AG04450 (cell line): ENCODE measurements at regions not wholly inside any gene's neighbourhood (a gene's known extent, or its start where the extent isn't known, plus 50 kb on each side); places are given as distances from the start of the nearest gene placed in this dataset.

Experiments used
- CTCF ChIA-PET: fragments of 300-600, 350-600 bp; formaldehyde crosslinking; extraction: SDS; loops from one replicate; lab custom pipeline; 2022; ENCODE audit warnings: antibody characterized with exemption, inconsistent platforms; lab: Charles Lee
- POLR2A ChIA-PET: fragments of 350-600 bp; formaldehyde crosslinking; extraction: SDS; loops from one replicate; lab custom pipeline; 2021; ENCODE audit warnings: antibody characterized with exemption, inconsistent platforms; lab: Yijun Ruan, JAX
- DNase-seq: peaks from one replicate; pipeline ENCODE4 v3.0.0-alpha.2; 2011; ENCODE audit warnings: low read depth, low spot score
- H3K27ac ChIP-seq: one replicate; pipeline ENCODE4 v1.5.1; 2012; ENCODE audit warnings: low read depth, low read length, control low read depth
- H3K27me3 ChIP-seq: one replicate; pipeline ENCODE4 v1.6.0; 2012; ENCODE audit warnings: low read length; ENCODE audit not compliant: control insufficient read depth, insufficient read depth
- H3K4me3 ChIP-seq: 2 replicates; pipeline ENCODE4 v1.5.1; 2011; ENCODE audit warnings: mild to moderate bottlenecking, low read depth, low read length, control low read depth
- H3K9me3 ChIP-seq: 2 replicates; pipeline ENCODE4 v1.5.1; 2012; ENCODE audit warnings: low read length; ENCODE audit not compliant: control insufficient read depth, insufficient read depth
- TF ChIP-seq, protein P1 (sequence below): IDR thresholded peaks from 2 replicates; pipeline ENCODE4 v1.5.1; 2011; ENCODE audit warnings: low read depth, low read length, control low read depth, inconsistent platforms

GRCh38 chr3:104474011-104474410 lies 892.7 kb upstream of the ALCAM start:
- TF ChIP-seq, protein P1, sequence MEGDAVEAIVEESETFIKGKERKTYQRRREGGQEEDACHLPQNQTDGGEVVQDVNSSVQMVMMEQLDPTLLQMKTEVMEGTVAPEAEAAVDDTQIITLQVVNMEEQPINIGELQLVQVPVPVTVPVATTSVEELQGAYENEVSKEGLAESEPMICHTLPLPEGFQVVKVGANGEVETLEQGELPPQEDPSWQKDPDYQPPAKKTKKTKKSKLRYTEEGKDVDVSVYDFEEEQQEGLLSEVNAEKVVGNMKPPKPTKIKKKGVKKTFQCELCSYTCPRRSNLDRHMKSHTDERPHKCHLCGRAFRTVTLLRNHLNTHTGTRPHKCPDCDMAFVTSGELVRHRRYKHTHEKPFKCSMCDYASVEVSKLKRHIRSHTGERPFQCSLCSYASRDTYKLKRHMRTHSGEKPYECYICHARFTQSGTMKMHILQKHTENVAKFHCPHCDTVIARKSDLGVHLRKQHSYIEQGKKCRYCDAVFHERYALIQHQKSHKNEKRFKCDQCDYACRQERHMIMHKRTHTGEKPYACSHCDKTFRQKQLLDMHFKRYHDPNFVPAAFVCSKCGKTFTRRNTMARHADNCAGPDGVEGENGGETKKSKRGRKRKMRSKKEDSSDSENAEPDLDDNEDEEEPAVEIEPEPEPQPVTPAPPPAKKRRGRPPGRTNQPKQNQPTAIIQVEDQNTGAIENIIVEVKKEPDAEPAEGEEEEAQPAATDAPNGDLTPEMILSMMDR = no peak
- ChIA-PET POLR2A (no interaction called here), CTCF (no interaction called here)
- no peak overlapping the region for H3K4me3 ChIP-seq
- no peak for DNase-seq
- peaks cover 4% of the 10 kb centered on the region; the same call in 1 of the 2 replicates for H3K9me3 ChIP-seq
- H3K27ac ChIP-seq = no peak overlapping the region
- no peaks in the 10 kb centered on the region for H3K27me3 ChIP-seq

DNA sequence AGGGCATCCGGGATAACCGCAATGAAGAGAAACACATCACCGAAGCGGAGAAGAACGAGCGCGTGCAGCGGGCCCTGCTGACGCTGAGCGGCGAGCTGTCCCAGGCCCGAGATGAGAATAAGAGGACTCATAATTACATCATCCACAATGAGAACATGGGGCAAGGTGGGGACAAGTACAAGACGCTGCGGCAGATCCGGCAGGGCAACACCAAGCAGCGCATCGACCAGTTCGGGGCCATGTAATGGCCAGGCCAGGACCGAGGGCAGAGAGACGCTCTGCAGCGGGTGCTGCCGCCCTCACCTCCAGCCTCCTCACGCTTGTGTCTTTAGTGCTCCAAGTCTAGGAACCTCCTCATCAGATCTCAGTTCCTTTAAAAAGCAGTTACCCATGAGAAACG lies 863.7 kb upstream of the ALCAM start:
- Histone ChIP-seq H3K9me3 (no peaks in the 10 kb centered on the region; the same call in 1 of the 2 replicates), H3K27ac (no peak overlapping the region), H3K27me3 (no peaks in the 10 kb centered on the region), H3K4me3 (no peak overlapping the region)
- ChIA-PET CTCF (interaction anchor here (1.0 kb wide), 1 partner anchor 42 kb away, joined by 4 read pairs; no protein-coding TSS in a partner anchor), POLR2A (no interaction called here)
- no peak for DNase-seq
- TF ChIP-seq, protein P1 = no peak

GRCh38 chr3:104510131-104510849 lies 856.4 kb upstream of the ALCAM start:
- ChIA-PET CTCF (no interaction called here), POLR2A (no interaction called here)
- Histone ChIP-seq H3K27ac (no peak overlapping the region), H3K9me3 (no peaks in the 10 kb centered on the region), H3K4me3 (no peak overlapping the region), H3K27me3 (no peaks in the 10 kb centered on the region)
- no peak for DNase-seq
- TF ChIP-seq, protein P1 = no peak

DNA sequence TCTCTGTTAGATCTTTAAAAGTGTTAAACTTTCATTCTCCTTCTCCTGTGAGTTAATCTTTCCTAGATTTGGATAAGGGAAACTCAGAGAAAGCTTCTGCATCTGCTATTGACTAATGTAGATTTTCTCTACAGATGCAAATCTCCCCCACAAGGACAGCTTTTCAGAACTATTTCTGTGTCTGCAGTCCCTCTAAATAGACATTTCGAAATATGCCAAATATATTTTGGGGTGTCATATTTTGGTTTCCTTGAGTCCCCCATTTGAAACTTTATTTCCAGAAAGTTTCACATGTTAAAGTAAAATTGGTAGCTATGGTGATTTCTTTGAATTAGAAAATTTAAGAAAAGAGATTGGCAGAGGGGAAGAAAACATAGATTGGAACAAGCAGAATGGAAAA lies 852.3 kb upstream of the ALCAM start:
- Histone ChIP-seq H3K4me3 (no peak overlapping the region), H3K27me3 (no peaks in the 10 kb centered on the region), H3K9me3 (no peaks in the 10 kb centered on the region), H3K27ac (no peak overlapping the region)
- DNase-seq = no peak
- POLR2A ChIA-PET = no interaction called here
- CTCF ChIA-PET = no interaction called here
- TF ChIP-seq, protein P1 = no peak

DNA sequence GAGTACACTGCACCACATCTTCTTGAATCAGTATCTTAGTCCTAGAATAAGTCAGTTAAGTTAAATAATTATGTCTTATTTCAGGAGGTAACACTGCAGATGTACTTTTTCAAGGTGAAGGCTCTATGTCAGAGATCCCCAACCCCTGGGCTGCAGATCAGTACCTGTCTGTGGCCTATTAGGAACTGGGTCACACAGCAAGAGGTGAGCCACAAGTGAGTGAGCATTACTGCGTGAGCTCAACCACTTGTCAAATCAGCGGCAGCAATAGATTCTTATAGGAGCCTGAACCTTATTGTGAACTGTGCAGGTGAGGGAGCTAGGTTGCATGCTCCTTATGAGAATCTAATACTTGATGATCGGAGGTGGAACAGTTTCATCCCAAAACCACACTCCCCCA lies 851.9 kb upstream of the ALCAM start:
- H3K4me3 ChIP-seq = no peak overlapping the region
- no peak overlapping the region for H3K27ac ChIP-seq
- no peaks in the 10 kb centered on the region for H3K9me3 ChIP-seq
- ChIA-PET CTCF (no interaction called here), POLR2A (no interaction called here)
- TF ChIP-seq, protein P1 = no peak
- H3K27me3 ChIP-seq = no peaks in the 10 kb centered on the region
- no peak for DNase-seq
